ENCODE measurements at regions not wholly inside any gene's neighbourhood (a gene's known extent, or its start where the extent isn't known, plus 50 kb on each side); places are given as distances from the start of the nearest gene placed in this dataset.

DNA sequence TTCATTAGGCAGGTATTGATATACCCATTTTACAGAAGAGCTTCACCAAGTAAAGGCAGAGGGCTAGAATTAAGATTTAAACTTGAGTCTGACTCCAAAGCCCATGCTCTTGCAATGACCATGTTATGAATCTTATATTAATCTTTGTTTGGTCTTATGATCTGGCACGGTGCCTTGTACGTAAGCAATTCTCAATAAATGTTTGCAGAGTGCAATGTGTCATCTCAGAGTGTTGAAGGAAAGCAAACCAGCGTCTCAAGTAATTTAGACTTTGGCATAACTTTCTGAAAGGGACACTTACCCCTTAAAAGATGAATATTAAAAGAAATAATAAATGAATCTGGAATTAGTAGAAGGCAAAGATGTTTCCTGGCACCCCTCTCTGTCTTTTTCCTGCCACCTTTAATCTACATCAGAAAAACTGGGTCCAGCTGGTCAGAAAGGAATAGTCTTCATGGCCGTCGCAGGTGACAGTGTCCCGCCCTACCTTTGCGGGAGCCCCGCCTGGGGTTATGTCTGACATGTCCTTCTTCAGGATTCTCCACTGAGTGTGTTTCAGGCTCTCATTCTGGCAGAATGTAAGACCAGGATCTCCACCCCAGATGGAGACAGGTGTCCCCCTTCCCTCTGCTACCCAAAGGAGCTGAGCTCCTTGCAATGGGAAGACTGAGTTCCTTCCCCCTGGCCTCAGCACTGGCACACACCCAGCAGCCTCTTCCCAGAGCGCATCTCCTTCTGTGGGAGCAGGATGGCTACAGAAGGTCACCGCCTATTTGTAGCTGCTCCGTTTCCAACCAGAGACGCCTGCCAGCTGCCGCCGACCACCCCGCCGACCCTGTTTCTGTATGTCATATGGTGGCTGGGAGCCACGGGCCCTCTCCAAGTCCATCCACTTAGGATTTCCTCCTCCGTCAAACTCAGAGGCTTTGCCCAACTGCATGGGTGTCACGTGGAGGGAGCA, 266.3 kb upstream of the ECI2 start:
- no peak for DNase-seq

DNA sequence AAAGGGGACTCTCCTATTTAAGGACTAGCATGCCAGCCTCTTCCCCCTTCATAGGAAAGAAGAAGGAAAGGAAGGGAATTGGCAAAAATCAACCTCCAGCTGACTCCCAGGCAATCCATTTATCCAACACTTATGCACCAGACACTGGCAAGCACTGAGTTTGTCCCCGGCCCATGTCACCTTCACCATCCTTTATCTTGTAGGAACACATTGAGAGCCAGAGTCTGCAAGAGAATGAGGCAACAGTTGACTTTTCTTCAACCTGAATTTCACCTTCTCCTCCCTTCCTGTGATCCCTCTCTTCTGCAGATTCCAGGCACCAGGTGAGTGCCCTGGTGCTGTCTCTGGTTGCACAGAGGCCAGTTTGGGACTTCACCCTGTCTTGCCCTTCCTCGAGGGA, 264.3 kb upstream of the ECI2 start:
- no peak for DNase-seq

DNA sequence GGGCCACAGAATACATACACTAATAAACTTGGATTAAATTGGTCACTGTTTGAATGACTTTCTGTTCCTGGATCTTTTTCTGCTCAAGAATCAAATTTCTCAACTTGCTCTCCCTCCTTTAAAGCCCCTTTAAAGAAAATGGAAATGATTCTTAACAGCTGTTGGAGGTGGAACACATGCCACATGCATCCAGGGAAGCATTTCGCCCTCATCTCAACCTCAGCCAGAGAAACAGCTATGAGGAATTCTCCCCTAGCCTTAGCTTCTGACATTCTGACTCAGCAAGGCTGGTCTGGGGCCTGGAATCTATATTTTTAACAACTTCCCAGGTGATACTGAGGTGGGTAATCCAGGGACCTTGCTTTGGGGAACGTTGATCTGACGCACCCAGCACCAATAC, 263.4 kb upstream of the ECI2 start:
- no peak for DNase-seq

DNA sequence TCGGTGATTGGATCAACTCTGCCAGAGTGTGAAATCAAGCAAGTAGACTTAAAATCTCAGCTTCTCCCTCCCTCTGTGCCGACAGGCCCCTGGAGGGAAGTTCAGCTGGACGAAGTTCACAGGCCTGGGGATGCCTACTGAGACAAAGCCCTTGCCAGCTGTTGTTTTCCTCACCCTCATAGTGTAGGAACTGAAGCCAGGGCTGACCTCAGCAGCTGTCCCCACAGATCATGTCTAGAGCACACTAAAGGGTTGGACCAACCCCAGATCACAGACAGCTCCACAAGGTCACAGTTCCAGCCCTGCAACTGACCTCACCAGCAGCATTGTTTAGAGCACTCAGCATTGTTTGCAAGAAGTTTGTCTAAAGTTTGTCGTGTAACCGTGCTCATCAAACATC, 261.9 kb upstream of the ECI2 start:
- DNase-seq = no peak

DNA sequence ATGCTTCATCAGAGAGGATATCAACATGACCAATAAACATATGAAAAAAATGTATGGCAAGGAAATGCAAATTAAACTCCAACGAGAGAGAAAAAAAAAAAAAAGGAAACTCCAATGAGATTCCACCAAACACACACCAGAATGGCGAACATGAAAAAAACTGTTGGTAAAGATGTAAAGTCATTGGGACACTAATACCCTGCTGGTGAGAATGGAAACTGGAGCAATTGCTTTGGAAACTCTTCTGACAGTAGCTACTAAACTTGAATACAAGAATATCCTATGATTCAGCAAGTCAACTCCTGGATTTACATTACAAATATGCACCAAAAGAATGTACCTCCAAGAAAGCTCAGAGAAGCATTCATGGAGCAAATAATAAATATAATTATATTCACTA, 260.7 kb upstream of the ECI2 start:
- no peak for DNase-seq

DNA sequence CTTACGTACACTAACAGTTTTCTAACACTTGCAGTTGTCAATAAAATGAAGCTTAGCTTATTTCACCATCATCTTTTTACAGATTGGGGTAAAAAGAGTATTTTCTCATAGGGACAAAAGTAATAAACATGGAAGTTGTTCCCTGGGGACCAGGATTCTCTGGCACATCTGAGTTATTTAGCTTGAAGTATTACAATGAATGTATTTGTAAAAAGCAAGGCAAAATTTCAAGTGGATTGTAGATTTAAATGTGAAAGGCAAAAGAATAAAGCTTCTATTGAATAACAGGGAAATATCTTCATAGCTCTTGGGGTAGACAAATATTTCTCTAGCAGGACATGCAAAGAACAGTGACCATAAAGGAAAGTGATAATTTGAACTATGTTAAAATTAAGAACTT, 260.0 kb upstream of the ECI2 start:
- no peak for DNase-seq

DNA sequence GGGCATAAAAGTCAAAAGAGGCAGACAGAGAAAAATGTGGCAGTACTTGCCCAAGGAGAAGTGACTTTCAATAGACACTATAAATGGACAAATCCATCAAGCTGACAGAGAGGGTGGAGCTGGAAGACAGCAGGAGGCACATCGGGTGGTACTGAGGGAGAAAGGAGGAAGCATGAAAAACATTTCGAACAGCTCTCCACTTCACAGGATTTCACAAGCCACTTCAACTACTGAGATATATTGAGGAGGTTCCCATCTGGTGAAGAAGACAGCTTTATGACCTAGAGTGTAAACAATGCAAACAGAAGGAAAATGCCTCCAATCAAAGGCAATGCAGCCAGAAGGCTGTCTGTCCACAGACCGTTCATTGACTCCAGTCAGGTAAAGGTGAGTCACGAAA, 259.4 kb upstream of the ECI2 start:
- no peak for DNase-seq

DNA sequence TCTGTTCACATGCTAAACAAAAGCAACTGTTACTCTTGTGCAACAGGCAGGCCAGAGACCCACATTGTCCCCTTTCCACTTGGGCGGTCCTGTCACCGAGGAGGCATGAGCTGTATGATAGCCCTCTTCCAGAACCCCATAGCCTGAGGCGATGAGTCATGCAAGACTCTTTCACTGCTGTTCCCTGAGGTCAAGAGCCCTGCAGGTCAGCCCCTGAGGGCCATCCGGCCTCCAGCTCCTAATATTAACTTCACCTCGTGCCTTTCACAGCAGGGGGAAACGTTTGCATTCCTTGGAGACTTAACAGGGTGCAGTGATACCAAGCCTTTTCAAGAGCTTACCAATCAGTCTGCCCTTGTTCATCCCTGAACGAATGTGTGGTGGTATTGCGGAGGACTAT, 253.3 kb upstream of the ECI2 start:
- DNase-seq = no peak

DNA sequence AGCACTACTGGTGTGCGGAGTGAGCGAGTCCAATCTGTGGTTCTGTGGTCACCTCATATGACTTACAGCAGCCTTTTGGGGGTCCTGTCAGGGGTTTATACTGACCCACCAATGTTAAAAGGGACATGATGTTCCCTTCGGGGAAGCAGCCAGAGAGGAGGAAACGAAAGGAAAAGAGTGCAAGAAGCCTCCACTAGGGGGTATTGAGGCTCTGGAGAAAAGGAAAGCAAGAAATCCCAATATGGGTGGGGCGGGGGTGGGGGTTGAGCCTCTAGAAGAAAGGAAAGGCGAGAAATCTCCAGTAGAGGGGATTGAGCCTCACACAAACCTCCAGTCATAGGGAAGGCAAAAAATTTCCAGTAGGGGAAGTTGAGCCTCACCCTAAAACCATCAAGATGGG, 249.3 kb upstream of the ECI2 start:
- DNase-seq = no peak

DNA sequence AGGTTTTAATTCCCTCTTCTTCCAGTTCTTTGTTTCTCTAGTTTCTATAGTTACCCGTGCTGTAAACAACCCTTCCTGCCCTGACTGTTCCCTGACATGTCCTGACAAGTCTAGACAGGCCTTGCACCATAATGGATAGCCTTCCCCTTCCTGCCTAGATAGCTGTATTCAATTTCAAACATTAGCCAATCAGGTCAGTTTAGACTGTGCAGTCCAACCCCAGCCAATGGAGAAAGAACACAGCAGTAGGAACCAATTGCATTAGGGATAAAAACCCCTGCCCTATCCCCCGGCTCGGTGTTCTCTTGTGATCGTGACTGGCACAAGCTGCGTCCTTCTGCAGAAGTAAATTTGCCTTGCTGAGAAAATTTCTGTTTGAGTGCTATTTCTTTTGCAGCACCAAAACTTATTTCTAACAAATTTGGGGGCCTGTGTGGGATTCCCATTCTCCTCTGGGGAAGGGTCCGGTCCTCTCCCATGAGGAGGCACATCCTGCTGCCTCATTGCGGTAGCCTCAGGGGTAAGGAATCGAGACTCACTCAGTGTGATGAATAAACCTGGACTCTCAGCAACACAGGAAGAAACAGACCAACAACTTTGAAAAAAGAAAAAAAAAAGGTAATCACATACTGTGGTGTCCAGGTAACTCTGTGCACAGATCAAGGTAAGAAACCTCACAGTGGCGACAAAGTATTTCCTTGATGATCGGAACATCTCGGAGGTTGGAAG, 248.7 kb upstream of the ECI2 start:
- DNase-seq = no peak

DNA sequence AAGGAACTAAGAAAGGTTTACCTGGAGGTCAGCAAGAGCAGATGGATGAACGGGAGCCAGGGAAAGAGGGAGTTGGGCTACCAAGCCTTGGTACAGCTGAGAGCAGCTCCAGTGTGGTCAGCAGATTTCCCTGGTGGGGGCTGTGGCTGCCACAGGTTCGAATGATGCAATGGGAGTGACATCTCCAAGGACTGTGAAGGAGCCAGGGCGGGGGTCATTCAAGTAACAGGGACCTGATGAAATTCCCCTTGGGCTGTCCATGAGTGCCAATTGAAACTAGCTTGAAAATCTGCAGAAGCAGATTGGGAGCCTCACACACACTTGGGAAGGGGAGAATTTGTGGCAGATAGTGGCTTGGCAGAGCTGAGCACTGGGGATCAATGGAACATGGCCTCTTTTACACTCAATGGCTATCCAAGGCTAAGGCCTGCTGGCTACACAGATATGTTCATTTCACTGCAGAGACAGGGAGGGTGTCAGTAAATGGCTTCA, 247.0 kb upstream of the ECI2 start:
- no peak for DNase-seq

DNA sequence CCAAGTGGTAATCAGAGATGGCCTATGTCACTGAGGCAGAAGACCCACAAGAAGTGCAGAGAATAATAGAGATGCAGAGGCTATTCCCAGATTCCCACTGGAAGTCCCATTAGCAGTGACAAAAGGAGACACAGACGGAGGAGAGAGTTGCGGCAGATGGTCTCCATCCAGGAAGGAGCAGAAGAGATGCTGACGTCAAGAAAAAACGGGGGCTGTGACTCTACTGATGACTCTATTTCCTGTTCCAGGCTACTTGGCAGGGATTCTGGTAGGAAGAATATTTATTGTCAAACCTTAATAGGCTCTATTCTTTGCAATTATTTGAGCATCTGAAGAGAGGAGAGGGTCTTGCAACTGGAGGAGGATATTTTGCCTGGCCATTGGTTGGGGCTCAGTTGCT, 246.0 kb upstream of the ECI2 start:
- no peak for DNase-seq

DNA sequence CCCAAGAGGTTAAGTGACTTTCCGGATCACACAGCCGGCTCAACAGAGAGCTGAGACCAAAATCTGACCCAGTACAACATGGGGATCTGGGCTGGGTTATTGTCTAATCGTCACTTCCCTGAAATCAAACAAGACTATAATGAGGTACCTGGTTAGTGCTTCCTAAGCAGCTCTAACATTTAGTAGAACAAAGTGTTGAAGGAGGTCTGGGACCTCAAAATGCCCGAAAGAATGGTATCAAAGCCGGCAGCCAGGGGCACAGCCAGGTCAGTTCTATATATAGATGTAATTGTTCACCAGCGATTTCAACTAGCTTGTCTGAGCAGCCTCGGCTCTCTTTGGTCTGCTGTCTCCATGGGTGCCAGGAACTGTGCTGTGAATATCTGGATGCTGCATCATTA, 245.5 kb upstream of the ECI2 start:
- DNase-seq = no peak

DNA sequence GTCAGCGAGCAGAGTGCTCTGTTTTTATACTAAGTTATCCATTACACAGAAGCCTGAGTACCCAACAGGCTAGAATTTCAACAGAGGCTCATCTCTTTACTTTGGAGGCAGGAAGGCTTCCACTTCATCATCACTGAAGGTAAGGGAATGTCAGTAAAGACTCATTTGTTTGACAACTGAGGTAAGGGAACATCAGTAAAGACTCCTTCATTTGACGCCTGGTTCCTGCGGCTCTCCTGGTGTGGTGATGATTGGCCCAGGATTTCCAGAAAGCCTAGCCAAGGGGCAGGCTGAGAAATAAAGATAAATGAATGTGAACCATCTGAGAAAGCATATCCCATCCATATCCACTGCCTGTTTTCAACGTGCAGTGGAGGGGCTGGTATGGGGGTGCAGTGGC, 244.6 kb upstream of the ECI2 start:
- no peak for DNase-seq

DNA sequence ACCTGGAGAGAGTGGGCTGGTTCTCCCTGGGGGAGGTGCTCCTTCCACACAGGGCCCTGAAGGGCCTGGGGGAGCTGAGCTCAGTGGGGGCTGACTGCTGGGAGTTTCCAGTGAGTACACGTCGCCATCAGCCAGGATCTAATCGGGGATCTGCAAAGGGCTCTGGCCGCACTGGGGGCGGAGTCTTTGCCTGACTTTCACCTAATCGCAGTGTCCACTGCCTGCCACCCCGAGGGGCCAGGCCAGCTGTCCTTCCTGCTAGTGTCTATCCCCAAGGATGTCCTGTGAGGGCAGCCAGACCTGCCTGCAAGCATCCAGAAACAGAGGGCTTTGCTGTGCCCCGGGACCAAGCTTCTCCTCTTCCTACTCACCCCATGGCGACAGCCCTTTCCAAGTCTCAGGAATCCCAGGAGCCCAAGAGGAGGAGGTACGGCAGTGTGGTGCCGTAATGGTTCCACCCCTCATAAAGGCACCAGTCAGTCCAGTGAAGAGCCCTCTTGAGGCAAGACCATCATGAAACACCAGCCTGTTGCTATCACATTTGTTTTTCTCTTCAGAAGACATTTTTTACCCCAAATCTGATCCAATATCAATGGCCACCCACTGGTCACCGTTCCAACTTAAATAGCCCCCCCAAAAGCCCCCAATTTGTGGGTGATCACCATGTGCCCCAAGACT, 243.1 kb upstream of the ECI2 start:
- DNase-seq = no peak

DNA sequence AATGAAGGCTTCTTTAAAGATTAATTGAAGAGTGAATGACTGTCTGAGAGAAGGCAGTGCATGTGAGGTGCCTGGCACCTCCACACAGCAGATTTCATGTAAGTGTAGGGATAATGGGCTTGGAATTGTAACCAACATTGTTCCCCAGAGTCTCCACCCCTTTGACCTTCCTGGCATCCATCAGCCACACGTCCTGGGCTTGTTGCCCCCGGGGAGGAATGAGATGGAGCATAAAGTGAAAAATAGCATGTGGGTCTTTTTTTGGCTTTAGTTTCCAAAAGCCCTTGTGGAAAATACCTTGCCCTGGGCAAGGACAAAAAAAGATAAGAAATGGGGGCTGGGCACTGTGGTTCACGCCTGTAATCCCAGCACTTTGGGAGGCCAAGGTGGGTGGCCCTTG, 242.2 kb upstream of the ECI2 start:
- DNase-seq = no peak

DNA sequence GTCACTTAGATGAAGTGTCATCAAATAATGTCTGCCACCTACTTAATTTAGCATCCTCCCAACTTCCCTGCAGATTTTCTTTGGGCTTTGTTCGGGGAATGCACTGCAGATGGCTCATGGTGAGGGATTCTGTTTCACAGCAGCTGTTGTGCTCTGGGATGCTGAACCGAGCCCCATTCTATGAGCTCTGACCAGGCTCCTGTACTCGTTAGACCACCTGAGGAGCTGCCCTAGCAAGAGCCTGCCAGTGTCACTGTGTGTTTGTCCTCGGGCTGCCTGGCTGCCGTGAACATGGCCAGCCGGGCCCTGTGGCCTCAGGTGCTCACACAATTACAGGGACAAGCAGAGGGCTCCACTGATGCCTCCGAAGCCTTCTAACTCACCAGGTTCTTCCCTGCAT, 238.8 kb upstream of the ECI2 start:
- no peak for DNase-seq

DNA sequence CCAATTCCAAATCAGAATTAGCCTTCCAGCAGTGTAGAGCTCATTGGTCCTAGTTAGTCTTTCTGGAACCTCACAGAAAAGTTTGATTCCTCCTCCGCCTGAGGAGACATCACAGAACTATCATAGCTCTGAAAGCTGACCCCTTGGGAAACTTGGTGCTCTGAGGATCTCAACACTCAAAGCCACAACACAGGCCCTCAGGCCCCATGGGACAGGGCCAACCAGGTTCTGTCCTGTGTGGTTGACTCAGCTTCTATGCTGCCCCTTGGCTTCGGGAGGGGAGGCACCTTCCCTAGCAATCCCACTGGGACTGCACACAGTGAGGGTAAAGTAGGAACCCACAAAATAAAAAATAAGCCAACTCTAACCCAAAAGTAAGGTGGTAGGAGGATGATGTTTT, 237.5 kb upstream of the ECI2 start:
- DNase-seq = no peak

DNA sequence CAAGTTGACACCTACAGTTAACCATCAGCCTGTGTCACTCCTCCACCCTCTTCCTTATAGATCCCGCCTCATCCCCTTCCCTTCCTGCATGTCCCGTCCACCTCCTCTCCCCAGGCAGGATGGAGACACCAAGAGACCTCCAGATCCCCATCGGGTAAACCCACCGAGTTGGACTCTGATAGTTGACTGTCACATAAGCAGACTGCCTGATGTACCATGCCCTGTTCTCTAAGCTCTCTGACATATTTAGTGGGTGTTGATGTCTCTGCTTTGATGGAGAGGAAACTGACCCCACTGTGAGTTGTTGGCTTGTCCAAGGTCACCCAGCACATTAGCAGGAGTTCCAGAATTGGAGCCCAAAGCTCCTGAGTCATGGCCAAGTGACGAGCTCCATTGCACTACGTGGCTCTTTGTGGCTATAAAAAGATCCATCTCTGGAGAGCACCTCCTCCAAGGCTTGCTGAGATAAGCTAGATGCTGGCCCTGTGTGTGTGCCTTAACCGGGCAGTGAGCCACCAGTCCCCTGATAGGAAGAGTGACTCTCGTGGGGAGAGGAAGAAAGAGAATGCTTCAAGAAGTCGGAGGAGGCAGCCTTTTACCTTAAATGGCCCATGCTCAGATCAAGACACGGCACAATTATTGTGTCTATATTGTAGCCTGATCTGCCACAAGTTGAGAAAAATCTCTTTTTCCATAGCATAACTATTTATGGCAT, 236.0 kb upstream of the ECI2 start:
- no peak for DNase-seq

DNA sequence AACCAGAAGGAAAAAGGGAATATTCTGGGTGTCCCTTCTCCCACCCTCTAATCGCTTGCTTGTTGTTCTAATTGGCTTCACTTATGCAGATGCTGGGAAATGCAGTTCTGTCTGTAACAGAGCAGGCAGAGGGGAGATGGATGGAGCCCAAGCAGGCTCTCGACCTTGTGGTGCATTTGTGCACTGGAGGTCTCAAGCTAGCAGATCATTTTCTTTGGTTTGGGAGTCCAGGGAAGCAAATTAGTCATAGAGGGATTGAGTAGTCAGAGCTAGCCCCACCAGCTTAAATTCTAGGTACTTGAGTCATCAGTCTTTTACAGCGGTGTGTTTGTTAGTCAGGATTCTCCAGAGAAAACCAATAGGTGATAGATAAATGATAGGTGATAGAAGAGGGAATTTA, 234.7 kb upstream of the ECI2 start:
- DNase-seq = no peak

DNA sequence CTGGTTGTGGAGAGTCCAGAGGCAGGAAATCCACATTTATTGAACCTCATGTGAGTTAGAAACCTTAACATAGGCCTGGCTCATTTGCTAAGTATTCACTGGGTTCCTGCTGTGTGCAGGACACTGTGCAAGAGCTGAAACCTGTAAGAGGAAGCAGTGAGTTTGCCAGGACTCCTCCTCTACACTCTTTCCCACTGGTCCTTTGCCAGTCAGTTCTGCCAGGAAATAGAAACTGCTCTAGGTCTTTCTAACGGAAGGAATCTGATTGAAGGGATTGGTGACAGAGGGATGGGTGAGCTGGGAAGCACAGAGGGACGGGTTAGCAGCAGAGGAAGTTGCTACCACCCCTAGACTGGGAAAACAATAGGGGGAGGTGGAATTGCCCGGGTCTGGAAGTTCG, 234.2 kb upstream of the ECI2 start:
- DNase-seq = no peak

DNA sequence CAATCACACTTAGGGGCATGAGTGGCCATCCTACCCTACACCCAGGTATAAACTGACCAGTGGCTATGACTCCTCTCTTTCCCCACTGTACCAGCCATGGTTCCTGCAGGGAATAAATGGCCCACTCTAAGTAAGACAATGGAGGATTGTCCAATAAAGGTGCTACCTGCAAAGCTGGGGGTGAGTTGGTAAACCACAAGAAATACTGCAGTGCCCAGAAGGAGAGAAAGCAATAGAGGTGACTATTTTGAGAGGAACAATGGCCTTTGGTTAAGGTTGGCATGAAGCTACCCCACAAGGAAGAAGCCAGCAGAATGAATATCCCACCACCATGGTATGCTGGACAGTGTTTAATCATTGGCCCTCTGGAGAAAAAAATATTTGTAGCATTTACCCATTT, 233.3 kb upstream of the ECI2 start:
- DNase-seq = no peak

DNA sequence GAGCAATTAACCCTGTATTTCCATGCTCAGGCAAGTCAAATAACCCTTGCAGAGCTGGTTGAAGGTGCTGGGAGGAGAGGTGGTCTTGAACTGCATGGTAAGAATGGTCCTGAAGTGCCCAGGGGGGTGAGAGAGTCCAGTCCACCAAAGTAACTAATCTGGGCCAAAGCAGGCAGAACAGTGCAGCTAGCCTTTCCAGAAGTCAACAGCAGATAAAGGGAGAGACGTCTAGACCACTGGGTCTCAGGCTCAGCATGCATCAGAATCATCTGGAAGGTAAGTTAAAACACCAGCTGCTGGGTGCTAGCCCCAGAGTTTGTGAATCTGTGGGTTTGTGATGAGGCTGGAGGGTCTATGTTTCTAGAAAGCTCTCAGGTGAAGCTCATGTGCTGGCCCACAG, 232.3 kb upstream of the ECI2 start:
- DNase-seq = no peak

Data from GDM1 (cell line).